Natural killer cell (primary cell): ENCODE measurements at regions not wholly inside any gene's neighbourhood (a gene's known extent, or its start where the extent isn't known, plus 50 kb on each side); places are given as distances from the start of the nearest gene placed in this dataset.

Source experiments
- ATAC-seq, 3 donors: fragments of 150-1000 bp in 2 of 3; fragments of 200-7000 bp in 1 of 3; cut with Tn5 transposase; 1 replicate in 1 of 3; 2 replicates in 2 of 3; pipeline ENCODE4 v1.10.0; 2021; ENCODE audit warnings: mild to moderate bottlenecking in 2 of 3, moderate library complexity in 2 of 3
- DNase-seq, 2 donors: peaks; one replicate each; pipeline versions ENCODE4 v3.0.0 to v3.0.0-alpha.2; 2013 to 2021; ENCODE audit warnings: mixed read lengths in 1 of 2
- H3K27ac ChIP-seq: one replicate; pipeline ENCODE4 v1.5.1; 2013; ENCODE audit warnings: mild to moderate bottlenecking, low read length
- H3K27me3 ChIP-seq: one replicate; pipeline ENCODE4 v1.6.1; 2013; ENCODE audit warnings: low read length; ENCODE audit not compliant: control insufficient read depth, insufficient read depth
- H3K36me3 ChIP-seq: one replicate; pipeline ENCODE4 v1.6.1; 2013; ENCODE audit warnings: low read length; ENCODE audit not compliant: control insufficient read depth, insufficient read depth
- H3K4me1 ChIP-seq: one replicate; pipeline ENCODE4 v1.6.1; 2013; ENCODE audit warnings: low read length; ENCODE audit not compliant: control insufficient read depth, insufficient read depth
- H3K4me3 ChIP-seq: one replicate; pipeline ENCODE4 v1.5.1; 2013; ENCODE audit warnings: low read length
- H3K9me3 ChIP-seq: one replicate; pipeline ENCODE4 v1.6.1; 2013; ENCODE audit warnings: low read length; ENCODE audit not compliant: control insufficient read depth, insufficient read depth
- H3K27ac Mint-ChIP-seq, 2 donors: one replicate each; pipeline ENCODE4 v1.8.0; 2022; ENCODE audit warnings: mild to moderate bottlenecking in 2 of 2, mixed read lengths in 2 of 2, moderate library complexity in 1 of 2
- H3K27me3 Mint-ChIP-seq, 2 donors: one replicate each; pipeline ENCODE4 v1.8.0; 2022; ENCODE audit warnings: low read depth in 2 of 2, mixed read lengths in 2 of 2
- H3K36me3 Mint-ChIP-seq: one replicate; pipeline ENCODE4 v1.8.0; 2022; ENCODE audit warnings: mixed read lengths
- H3K4me1 Mint-ChIP-seq, 2 donors: one replicate each; pipeline ENCODE4 v1.8.0; 2022; ENCODE audit warnings: mixed read lengths in 2 of 2
- H3K4me3 Mint-ChIP-seq: one replicate; pipeline ENCODE4 v1.8.0; 2022; ENCODE audit warnings: mild to moderate bottlenecking, moderate library complexity, mixed read lengths
- H3K9me3 Mint-ChIP-seq, 2 donors: one replicate each; pipeline ENCODE4 v1.8.0; 2022; ENCODE audit warnings: mixed read lengths in 2 of 2
- CTCF ChIP-seq: fragments of 200-600 bp; IDR thresholded peaks from one replicate; pipeline ENCODE4 v1.8.0; 2022; ENCODE audit warnings: antibody characterized with exemption
- WGBS: methylation state at CpG from one replicate; pipeline ENCODE4 v1.1.7; 2013; ENCODE audit warnings: missing lambda C conversion rate; ENCODE audit not compliant: insufficient coverage; 5-methylcytosine and 5-hydroxymethylcytosine counted together
- intact Hi-C: fragments of 100-400 bp; cut with micrococcal nuclease; formaldehyde crosslinking; loops from one replicate; pipeline ENCODE4 v1.14.2; 2022

- H3K27me3 Mint-ChIP-seq: no peaks in the 10 kb centered on the region
- TF ChIP-seq CTCF: no peak
- H3K4me3 Mint-ChIP-seq: no peak overlapping the region
- DNase-seq (no peak), ATAC-seq (no peak)
- no peaks in the 10 kb centered on the region for H3K36me3 ChIP-seq
- H3K9me3 ChIP-seq: peaks cover 3% of the 10 kb centered on the region
- H3K4me1 ChIP-seq: no peaks in the 10 kb centered on the region
- H3K27me3 ChIP-seq: no peaks in the 10 kb centered on the region
- H3K4me3 ChIP-seq: no peak overlapping the region
- H3K9me3 Mint-ChIP-seq: peaks cover 0 to 12% of the 10 kb centered on the region in 2 donors
- no peak overlapping the region for H3K27ac ChIP-seq
- H3K36me3 Mint-ChIP-seq: no peaks in the 10 kb centered on the region
- H3K27ac Mint-ChIP-seq: no peak overlapping the region
- no CpG with 5 or more reads among the region's 3 CpGs for WGBS
- intact Hi-C loops: no loop called here
- no peaks in the 10 kb centered on the region for H3K4me1 Mint-ChIP-seq
Observed at GRCh38 chr6:145381941-145382340, 353.4 kb downstream of the EPM2A start.

- Mint-ChIP-seq H3K4me1 (no peaks in the 10 kb centered on the region), H3K36me3 (no peaks in the 10 kb centered on the region), H3K9me3 (peaks cover 3 to 10% of the 10 kb centered on the region in 2 donors), H3K4me3 (no peak overlapping the region), H3K27ac (no peak overlapping the region), H3K27me3 (no peaks in the 10 kb centered on the region)
- no peaks in the 10 kb centered on the region for H3K27me3 ChIP-seq
- no peak for TF ChIP-seq CTCF
- no peaks in the 10 kb centered on the region for H3K4me1 ChIP-seq
- no peak for DNase-seq
- intact Hi-C loops: no loop called here
- no peaks in the 10 kb centered on the region for H3K9me3 ChIP-seq
- H3K36me3 ChIP-seq: no peaks in the 10 kb centered on the region
- H3K27ac ChIP-seq: no peak overlapping the region
- 61% methylated on average over 2 of the region's 3 CpGs for WGBS
- H3K4me3 ChIP-seq: no peak overlapping the region
- no peak for ATAC-seq
Observed at GRCh38 chr6:145383428-145383827, 351.9 kb downstream of the EPM2A start.

GRCh38 chr6:145384503-145384902 is 350.8 kb downstream of the EPM2A start:
- DNase-seq (no peak), ATAC-seq (no peak)
- H3K36me3 Mint-ChIP-seq: no peaks in the 10 kb centered on the region
- H3K4me3 Mint-ChIP-seq: no peak overlapping the region
- Histone ChIP-seq H3K36me3 (no peaks in the 10 kb centered on the region), H3K9me3 (no peaks in the 10 kb centered on the region), H3K27ac (no peak overlapping the region), H3K27me3 (no peaks in the 10 kb centered on the region), H3K4me3 (no peak overlapping the region), H3K4me1 (no peaks in the 10 kb centered on the region)
- H3K27ac Mint-ChIP-seq: no peak overlapping the region
- TF ChIP-seq CTCF: no peak
- no peaks in the 10 kb centered on the region for H3K27me3 Mint-ChIP-seq
- H3K4me1 Mint-ChIP-seq: no peaks in the 10 kb centered on the region
- peaks cover 3 to 10% of the 10 kb centered on the region in 2 donors for H3K9me3 Mint-ChIP-seq
- intact Hi-C loops: no loop called here

- Mint-ChIP-seq H3K27me3 (no peaks in the 10 kb centered on the region), H3K36me3 (no peaks in the 10 kb centered on the region), H3K4me3 (no peak overlapping the region), H3K27ac (no peak overlapping the region), H3K4me1 (no peaks in the 10 kb centered on the region), H3K9me3 (peaks cover 9 to 14% of the 10 kb centered on the region in 2 donors)
- ATAC-seq (no peak), DNase-seq (no peak)
- Histone ChIP-seq H3K27me3 (no peaks in the 10 kb centered on the region), H3K9me3 (no peaks in the 10 kb centered on the region), H3K27ac (no peak overlapping the region), H3K4me1 (no peaks in the 10 kb centered on the region), H3K36me3 (no peaks in the 10 kb centered on the region), H3K4me3 (no peak overlapping the region)
- no CpG with 5 or more reads among the region's 1 CpG for WGBS
- intact Hi-C loops: no loop called here
- no peak for TF ChIP-seq CTCF
Observed at GRCh38 chr6:145396499-145396898, 338.8 kb downstream of the EPM2A start.
